H1 (cell line): ENCODE measurements at regions not wholly inside any gene's neighbourhood (a gene's known extent, or its start where the extent isn't known, plus 50 kb on each side); places are given as distances from the start of the nearest gene placed in this dataset.

ENCODE experiments used
- CTCF ChIA-PET: fragments of 300-600 bp; sonication (Branson Sonifier 250); formaldehyde crosslinking; loops from one replicate; lab custom pipeline; 2021; ENCODE audit not compliant: partially characterized antibody; lab: Charles Lee
- POLR2A ChIA-PET: fragments of 300-600 bp; sonication (Branson Sonifier 250); formaldehyde crosslinking; loops from one replicate; lab custom pipeline; 2021; ENCODE audit warnings: inconsistent platforms; ENCODE audit not compliant: partially characterized antibody; lab: Charles Lee
- DNase-seq, 2 experiments: peaks; one replicate each; pipeline versions ENCODE4 v3.0.0 to v3.0.0-alpha.2; 2010 to 2022; ENCODE audit warnings: low spot score in 2 of 2, low read depth in 1 of 2, mixed read lengths in 1 of 2
- FAIRE-seq: peaks from 2 replicates; lab custom pipeline; 2011; peaks lifted over from hg19 to GRCh38; lab: Jason Lieb, UNC
- H2AFZ ChIP-seq: 2 replicates; pipeline ENCODE4 v1.8.1; 2012; ENCODE audit warnings: low read length, inconsistent platforms
- H2AK5ac ChIP-seq: 2 replicates; pipeline ENCODE4 v1.6.1; 2013; ENCODE audit warnings: low read depth, low read length
- H2BK120ac ChIP-seq: replicated peaks from 2 replicates; pipeline ENCODE3; 2013; ENCODE audit warnings: low read depth, low read length, inconsistent platforms
- H2BK12ac ChIP-seq: 2 replicates; pipeline ENCODE4 v1.6.1; 2013; ENCODE audit warnings: low read depth, low read length
- H2BK15ac ChIP-seq: 2 replicates; pipeline ENCODE4 v1.6.1; 2013; ENCODE audit warnings: low read length
- H2BK20ac ChIP-seq: 2 replicates; pipeline ENCODE4 v1.6.1; 2013; ENCODE audit warnings: low read length
- H2BK5ac ChIP-seq: 2 replicates; pipeline ENCODE4 v1.6.1; 2013; ENCODE audit warnings: low read depth, low read length
- H3K14ac ChIP-seq: 2 replicates; pipeline ENCODE4 v1.6.1; 2013; ENCODE audit warnings: inconsistent platforms; ENCODE audit not compliant: insufficient read length
- H3K18ac ChIP-seq: 2 replicates; pipeline ENCODE4 v1.6.1; 2013; ENCODE audit warnings: low read length; ENCODE audit errors: extremely low read depth
- H3K23ac ChIP-seq: 2 replicates; pipeline ENCODE4 v1.6.1; 2013; ENCODE audit warnings: inconsistent platforms; ENCODE audit not compliant: insufficient read length
- H3K23me2 ChIP-seq: 2 replicates; pipeline ENCODE4 v1.6.1; 2013; ENCODE audit warnings: low read depth, low read length
- H3K27ac ChIP-seq: 2 replicates; pipeline ENCODE4 v1.6.1; 2011; ENCODE audit warnings: low read depth, low read length, inconsistent platforms
- H3K27me3 ChIP-seq, 4 experiments: replicated peaks in 1 of 4; 1 replicate in 1 of 4; 2 replicates in 3 of 4; pipeline versions ENCODE4 v1.6.1 to v1.8.1; 2011 to 2013; ENCODE audit warnings: low read length in 3 of 4, mild to moderate bottlenecking in 3 of 4, inconsistent platforms in 2 of 4, mixed read lengths in 2 of 4, moderate library complexity in 1 of 4; ENCODE audit not compliant: control insufficient read depth in 3 of 4, insufficient read depth in 3 of 4; ENCODE audit errors: extremely low read depth in 1 of 4
- H3K36me3 ChIP-seq, 4 experiments: 2 replicates each; pipeline versions ENCODE4 v1.6.1 to v1.8.1; 2011 to 2013; ENCODE audit warnings: mild to moderate bottlenecking in 4 of 4, low read length in 3 of 4, moderate library complexity in 2 of 4, control low read depth in 1 of 4, inconsistent platforms in 1 of 4; ENCODE audit not compliant: insufficient read depth in 4 of 4, control insufficient read depth in 2 of 4
- H3K4ac ChIP-seq: replicated peaks from 2 replicates; pipeline ENCODE3; 2013; ENCODE audit warnings: low read length, low read depth, mixed read lengths, inconsistent platforms; ENCODE audit not compliant: insufficient read length
- H3K4me1 ChIP-seq, 4 experiments: replicated peaks in 1 of 4; 1 replicate in 1 of 4; 2 replicates in 3 of 4; pipeline versions ENCODE4 v1.6.1 to v1.8.1; 2011 to 2013; ENCODE audit warnings: low read length in 3 of 4, inconsistent platforms in 2 of 4, mixed read lengths in 1 of 4; ENCODE audit not compliant: insufficient read depth in 4 of 4, control insufficient read depth in 3 of 4
- H3K4me2 ChIP-seq, 2 experiments: 2 replicates each; pipeline versions ENCODE4 v1.6.1 to v1.8.1; 2011 to 2013; ENCODE audit warnings: low read depth in 2 of 2, low read length in 2 of 2, control low read depth in 1 of 2, inconsistent platforms in 1 of 2, mild to moderate bottlenecking in 1 of 2; ENCODE audit not compliant: insufficient read depth in 1 of 2
- H3K4me3 ChIP-seq, 4 experiments: fragments of 200-600, 300-600 bp in 1 of 4; sonication (generic), shearing (Covaris generic), sonication (Bioruptor Twin) in 1 of 4; 2 replicates each; pipeline versions ENCODE4 v1.5.1 to v1.8.1; 2011 to 2016; ENCODE audit warnings: low read length in 4 of 4, low read depth in 3 of 4, control low read depth in 2 of 4, inconsistent platforms in 2 of 4, mild to moderate bottlenecking in 2 of 4, mixed read lengths in 1 of 4, moderate library complexity in 1 of 4; ENCODE audit not compliant: insufficient read depth in 2 of 4; ENCODE audit errors: extremely low read depth in 1 of 4
- H3K56ac ChIP-seq: replicated peaks from 2 replicates; pipeline ENCODE3; 2013; ENCODE audit warnings: low read depth, mild to moderate bottlenecking, mixed read lengths, low read length, inconsistent platforms; ENCODE audit not compliant: insufficient read length
- H3K79me1 ChIP-seq: 2 replicates; pipeline ENCODE4 v1.6.1; 2013; ENCODE audit warnings: low read depth, low read length, control low read depth
- H3K79me2 ChIP-seq, 2 experiments: 2 replicates each; pipeline versions ENCODE4 v1.6.1 to v1.8.1; 2012 to 2013; ENCODE audit warnings: low read length in 2 of 2, mild to moderate bottlenecking in 2 of 2, inconsistent platforms in 1 of 2; ENCODE audit not compliant: insufficient read depth in 2 of 2, control insufficient read depth in 1 of 2
- H3K9ac ChIP-seq, 4 experiments: replicated peaks in 1 of 4; 1 replicate in 1 of 4; 2 replicates in 3 of 4; pipeline versions ENCODE4 v1.6.1 to v1.8.1; 2011 to 2013; ENCODE audit warnings: low read depth in 3 of 4, low read length in 3 of 4, control low read depth in 2 of 4, mild to moderate bottlenecking in 2 of 4, moderate library complexity in 2 of 4, inconsistent platforms in 1 of 4; ENCODE audit errors: extremely low read depth in 1 of 4
- H3K9me3 ChIP-seq, 2 experiments: 2 replicates each; pipeline versions ENCODE4 v1.6.1 to v1.8.1; 2012 to 2013; ENCODE audit warnings: mild to moderate bottlenecking in 2 of 2, moderate library complexity in 2 of 2, control low read depth in 1 of 2, inconsistent platforms in 1 of 2, low read depth in 1 of 2, low read length in 1 of 2, mixed read lengths in 1 of 2; ENCODE audit not compliant: insufficient read depth in 2 of 2
- H4K20me1 ChIP-seq, 2 experiments: replicated peaks in 1 of 2; 2 replicates each; pipeline versions ENCODE3 to v1.8.1; 2011 to 2013; ENCODE audit warnings: inconsistent platforms in 2 of 2, low read length in 2 of 2, mild to moderate bottlenecking in 1 of 2; ENCODE audit not compliant: insufficient read depth in 2 of 2, control insufficient read depth in 1 of 2
- H4K5ac ChIP-seq: 2 replicates; pipeline ENCODE4 v1.6.1; 2013; ENCODE audit warnings: low read length, low read depth, mixed read lengths, inconsistent platforms; ENCODE audit not compliant: insufficient read length
- H4K8ac ChIP-seq: 2 replicates; pipeline ENCODE4 v1.8.0; 2013; ENCODE audit warnings: mild to moderate bottlenecking, moderate library complexity, low read length, inconsistent platforms; ENCODE audit not compliant: insufficient read depth; ENCODE audit errors: extremely low read depth
- H4K91ac ChIP-seq: replicated peaks from 2 replicates; pipeline ENCODE3; 2013; ENCODE audit warnings: low read length, mixed read lengths, inconsistent platforms; ENCODE audit not compliant: insufficient read length
- ATF2 ChIP-seq: IDR thresholded peaks from 2 replicates; pipeline ENCODE4 v1.6.1; 2012; ENCODE audit warnings: low read length, inconsistent platforms
- CBX5 ChIP-seq: fragments of 300-800, 300-1000 bp; sonication (generic); IDR thresholded peaks from 2 replicates; pipeline ENCODE4 v1.7.1; 2016; ENCODE audit warnings: antibody characterized with exemption, low read length, low read depth
- CHD2 ChIP-seq: IDR thresholded peaks from 2 replicates; pipeline ENCODE4 v1.6.1; 2012; ENCODE audit warnings: low read length, improper control_type of control experiment
- CTBP2 ChIP-seq: IDR thresholded peaks from 2 replicates; pipeline ENCODE4 v1.7.0; 2011; ENCODE audit warnings: borderline replicate concordance, mild to moderate bottlenecking, moderate library complexity, mixed read lengths, low read length; ENCODE audit not compliant: insufficient read depth, insufficient read length
- JUN ChIP-seq: IDR thresholded peaks from 2 replicates; pipeline ENCODE4 v1.6.1; 2011; ENCODE audit warnings: low read depth, mild to moderate bottlenecking, improper control_type of control experiment, low read length
- MAFK ChIP-seq: IDR thresholded peaks from 2 replicates; pipeline ENCODE4 v1.6.1; 2012; ENCODE audit warnings: low read depth, mild to moderate bottlenecking, improper control_type of control experiment, low read length
- RBBP5 ChIP-seq: IDR thresholded peaks from 2 replicates; pipeline ENCODE4 v1.7.1; 2012; ENCODE audit warnings: low read depth, mild to moderate bottlenecking, inconsistent platforms, low read length, moderate library complexity, borderline replicate concordance
- RNF2 ChIP-seq: fragments of 200-900, 300-1000 bp; sonication (generic); IDR thresholded peaks from 2 replicates; pipeline ENCODE4 v1.7.1; 2016; ENCODE audit warnings: borderline replicate concordance, low read depth, mild to moderate bottlenecking, antibody characterized with exemption, low read length; ENCODE audit not compliant: poor library complexity, severe bottlenecking; ENCODE audit errors: missing control alignments
- SAP30 ChIP-seq: fragments of 300-600 bp; sonication (generic); IDR thresholded peaks from 2 replicates; pipeline ENCODE4 v1.7.1; 2012; ENCODE audit warnings: low read length, moderate library complexity, mild to moderate bottlenecking, inconsistent platforms; ENCODE audit not compliant: insufficient read depth, insufficient replicate concordance
- SIN3A ChIP-seq, 2 experiments: IDR thresholded peaks in 1 of 2; conservative IDR thresholded peaks in 1 of 2; 2 replicates each; pipeline ENCODE4 v1.6.1; 2011 to 2012; ENCODE audit warnings: low read length in 2 of 2, improper control_type of control experiment in 1 of 2, low read depth in 1 of 2, mild to moderate bottlenecking in 1 of 2
- SUZ12 ChIP-seq: fragments of 200-600 bp; sonication (generic); IDR thresholded peaks from 2 replicates; pipeline ENCODE4 v1.6.1; 2012; ENCODE audit warnings: mild to moderate bottlenecking, inconsistent platforms, low read length, moderate library complexity, mixed read lengths
- TCF12 ChIP-seq: IDR thresholded peaks from 2 replicates; pipeline ENCODE4 v1.6.1; 2011; ENCODE audit warnings: low read depth, mild to moderate bottlenecking, low read length
- WGBS, 2 experiments: shearing (Covaris generic) in 1 of 2; methylation state at CpG; one replicate each; pipeline versions ENCODE4 v1.1.6 to v1.1.7; 2013 to 2015; ENCODE audit warnings: low lambda C conversion rate in 2 of 2, mixed read lengths in 2 of 2, inconsistent platforms in 1 of 2, low coverage in 1 of 2, missing lambda C conversion rate in 1 of 2; ENCODE audit not compliant: insufficient replicate concordance in 2 of 2, insufficient coverage in 1 of 2, insufficient read length in 1 of 2; ENCODE audit errors: extremely low coverage in 1 of 2, missing lambda C conversion rate in 1 of 2; 5-methylcytosine and 5-hydroxymethylcytosine counted together

- Histone ChIP-seq H2AK5ac (no peak overlapping the region), H3K4ac (no peak overlapping the region), H3K23ac (no peak overlapping the region), H3K36me3 (no peaks in the 10 kb centered on the region), H3K18ac (no peak overlapping the region), H3K4me3 (no peak overlapping the region), H3K4me1 (no peaks in the 10 kb centered on the region), H2BK12ac (no peak overlapping the region), H4K91ac (no peak overlapping the region), H3K27me3 (no peaks in the 10 kb centered on the region), H4K8ac (no peak overlapping the region), H2BK15ac (no peak overlapping the region), H3K79me1 (no peaks in the 10 kb centered on the region), H2BK20ac (no peak overlapping the region), H4K20me1 (no peaks in the 10 kb centered on the region), H3K79me2 (no peaks in the 10 kb centered on the region), H3K56ac (no peak overlapping the region), H2BK120ac (no peak overlapping the region), H3K14ac (no peak overlapping the region), H4K5ac (no peak overlapping the region), H3K9ac (no peak overlapping the region), H2BK5ac (no peak overlapping the region), H3K27ac (no peak overlapping the region), H2AFZ (no peak overlapping the region), H3K4me2 (no peak overlapping the region), H3K9me3 (peaks cover 0 to 8% of the 10 kb centered on the region in 2 experiments; a peak in 3 of 4 replicates), H3K23me2 (no peaks in the 10 kb centered on the region)
- 84% methylated on average over 3 of the region's 3 CpGs; no CpG with 5 or more reads in 1 of the 2 experiments for WGBS, 2 experiments
- ChIA-PET POLR2A (no interaction called here), CTCF (interaction anchor here (0.5 kb wide), 1 partner anchor 554 kb away, joined by 4 read pairs; no protein-coding TSS in a partner anchor)
- FAIRE-seq (no peak), DNase-seq (no peak)
- TF ChIP-seq SIN3A (conservative IDR thresholded peaks at IDR 0.05 in 1 of 2, IDR thresholded peaks at IDR 0.05 in 1 of 2; ENCODE audit: low read depth in 1 of 2, low read length in 2 of 2) (no peak), RBBP5 (no peak), ATF2 (no peak), TCF12 (no peak), MAFK (no peak), RNF2 (no peak), CHD2 (no peak), CTBP2 (no peak), SAP30 (no peak), JUN (no peak), SUZ12 (no peak), CBX5 (no peak)
These were observed 334.9 kb downstream of the RMST start for GRCh38 chr12:97797473-97797872.
